A549 (cell line): ENCODE measurements at regions not wholly inside any gene's neighbourhood (a gene's known extent, or its start where the extent isn't known, plus 50 kb on each side); places are given as distances from the start of the nearest gene placed in this dataset.

Experiments
- ATAC-seq, 2 experiments: fragments of 200-7000 bp in 1 of 2; fragments of >200 bp in 1 of 2; cut with Nextera tagmentation in 1 of 2; cut with Tn5 transposase in 1 of 2; 3 replicates each; pipeline versions ENCODE4 v1.8.0 to v1.9.1; 2018 to 2020; ENCODE audit warnings: mild to moderate bottlenecking in 1 of 2, moderate library complexity in 1 of 2
- CTCF ChIA-PET: fragments of 300-600 bp; sonication (Branson Sonifier 250); formaldehyde crosslinking; extraction: SDS; loops from one replicate; lab custom pipeline; 2021; ENCODE audit warnings: antibody characterized with exemption, inconsistent platforms; lab: Yijun Ruan, JAX
- POLR2A ChIA-PET: fragments of 350-600 bp; formaldehyde crosslinking; extraction: SDS; loops from one replicate; lab custom pipeline; 2021; ENCODE audit warnings: antibody characterized with exemption, inconsistent platforms; lab: Yijun Ruan, JAX
- DNase-seq, 2 experiments: peaks; one replicate each; pipeline versions ENCODE4 v3.0.0 to v3.0.0-alpha.2; 2011 to 2016; ENCODE audit warnings: low read depth in 1 of 2, low spot score in 1 of 2
- FAIRE-seq: peaks from 2 replicates; lab custom pipeline; 2011; peaks lifted over from hg19 to GRCh38; lab: Jason Lieb, UNC
- H3K27ac ChIP-seq, 2 experiments: fragments of >200 bp; sonication (Bioruptor Twin); formaldehyde crosslinking; 3 replicates each; pipeline ENCODE4 v1.5.1; 2016 to 2017
- H3K4me1 ChIP-seq: fragments of >200 bp; sonication (Bioruptor Twin); formaldehyde crosslinking; 3 replicates; pipeline ENCODE4 v1.6.1; 2016
- H3K4me2 ChIP-seq: fragments of >200 bp; sonication (Bioruptor Twin); formaldehyde crosslinking; 3 replicates; pipeline ENCODE4 v1.6.1; 2016
- H3K4me3 ChIP-seq: fragments of >200 bp; sonication (Bioruptor Twin); formaldehyde crosslinking; 3 replicates; pipeline ENCODE4 v1.5.1; 2016
- H3K9me3 ChIP-seq: fragments of >200 bp; sonication (Bioruptor Twin); formaldehyde crosslinking; 3 replicates; pipeline ENCODE4 v1.6.1; 2016
- CHD4 ChIP-seq: fragments of 200-600 bp; sonication (generic); IDR thresholded peaks from 2 replicates; pipeline ENCODE4 v1.6.1; 2016; ENCODE audit warnings: antibody characterized with exemption, mild to moderate bottlenecking, borderline replicate concordance
- EHMT2 ChIP-seq: fragments of 200-600 bp; sonication (generic); IDR thresholded peaks from 2 replicates; pipeline ENCODE4 v1.6.1; 2016; ENCODE audit warnings: antibody characterized with exemption, low read depth, mild to moderate bottlenecking, moderate library complexity
- FOSB ChIP-seq: fragments of 250-450 bp; sonication (Bioruptor Pico); IDR thresholded peaks from 2 replicates; pipeline ENCODE4 v1.5.0; 2020; ENCODE audit warnings: mild to moderate bottlenecking, moderate library complexity
- FOSL2 ChIP-seq, 2 experiments: fragments of 450-650 bp in 1 of 2; fragments of >200 bp in 1 of 2; sonication (Bioruptor Twin) in 1 of 2; formaldehyde crosslinking; IDR thresholded peaks; 2 replicates each; pipeline versions ENCODE4 v1.5.0 to v1.6.1; 2016 to 2020; ENCODE audit warnings: mild to moderate bottlenecking in 1 of 2, moderate library complexity in 1 of 2
- GATA3 ChIP-seq: IDR thresholded peaks from 2 replicates; pipeline ENCODE4 v1.6.1; 2012; ENCODE audit warnings: borderline replicate concordance
- HES2 ChIP-seq: fragments of >200 bp; sonication (Bioruptor Twin); formaldehyde crosslinking; IDR thresholded peaks from 2 replicates; pipeline ENCODE4 v1.6.1; 2016
- HMGXB4 ChIP-seq: fragments of 250-450 bp; sonication (Bioruptor Pico); IDR thresholded peaks from 2 replicates; pipeline ENCODE4 v1.5.0; 2021; ENCODE audit warnings: mild to moderate bottlenecking, moderate library complexity, borderline replicate concordance
- HOXB13 ChIP-seq: fragments of 250-450 bp; sonication (Bioruptor Pico); IDR thresholded peaks from 2 replicates; pipeline ENCODE4 v1.5.0; 2020; ENCODE audit warnings: low read depth, mild to moderate bottlenecking, moderate library complexity
- HOXB5 ChIP-seq: fragments of 250-450 bp; sonication (Bioruptor Pico); IDR thresholded peaks from 2 replicates; pipeline ENCODE4 v1.5.0; 2020; ENCODE audit warnings: mild to moderate bottlenecking, moderate library complexity
- JUNB ChIP-seq: fragments of >200 bp; sonication (Bioruptor Twin); formaldehyde crosslinking; IDR thresholded peaks from 2 replicates; pipeline ENCODE4 v1.6.1; 2016
- KDM1A ChIP-seq: fragments of 200-600 bp; sonication (generic); IDR thresholded peaks from 2 replicates; pipeline ENCODE4 v1.6.1; 2016; ENCODE audit warnings: low read depth, mild to moderate bottlenecking
- KDM5A ChIP-seq: fragments of 200-600 bp; sonication (generic); IDR thresholded peaks from 2 replicates; pipeline ENCODE4 v1.6.1; 2016; ENCODE audit warnings: antibody characterized with exemption, mild to moderate bottlenecking
- MAZ ChIP-seq: fragments of 150-350 bp; IDR thresholded peaks from 2 replicates; pipeline ENCODE4 v1.6.1; 2014; ENCODE audit warnings: antibody characterized with exemption, low read depth, low read length, borderline replicate concordance
- MYC ChIP-seq: IDR thresholded peaks from 2 replicates; pipeline ENCODE4 v1.6.1; 2012; ENCODE audit warnings: mild to moderate bottlenecking, inconsistent platforms, low read length, improper control_type of control experiment, borderline replicate concordance
- NFE2L2 ChIP-seq: fragments of 150-350 bp; conservative IDR thresholded peaks from 2 replicates; pipeline ENCODE4 v1.6.1; 2014; ENCODE audit warnings: low read length
- NPAS2 ChIP-seq: fragments of 250-450 bp; sonication (Bioruptor Pico); IDR thresholded peaks from 2 replicates; pipeline ENCODE4 v1.8.0; 2022; ENCODE audit warnings: mild to moderate bottlenecking, moderate library complexity, borderline replicate concordance
- PBX3 ChIP-seq: IDR thresholded peaks from 2 replicates; pipeline ENCODE4 v1.6.1; 2012
- PHF8 ChIP-seq: fragments of 200-600 bp; sonication (generic); IDR thresholded peaks from 2 replicates; pipeline ENCODE4 v1.6.1; 2016; ENCODE audit warnings: low read depth, mild to moderate bottlenecking, antibody characterized with exemption, moderate library complexity, borderline replicate concordance
- POLR2A ChIP-seq: IDR thresholded peaks from 2 replicates; pipeline ENCODE4 v1.6.1; 2012; ENCODE audit warnings: mild to moderate bottlenecking, low read length
- RNF2 ChIP-seq: fragments of 200-600 bp; sonication (generic); IDR thresholded peaks from 2 replicates; pipeline ENCODE4 v1.6.1; 2016; ENCODE audit warnings: low read depth, mild to moderate bottlenecking, antibody characterized with exemption, moderate library complexity, borderline replicate concordance
- SREBF2 ChIP-seq: fragments of 450-650 bp; IDR thresholded peaks from 2 replicates; pipeline ENCODE4 v1.6.1; 2014; ENCODE audit warnings: mild to moderate bottlenecking, moderate library complexity
- ZC3H11A ChIP-seq: fragments of 450-650 bp; IDR thresholded peaks from 2 replicates; pipeline ENCODE4 v1.6.1; 2014; ENCODE audit warnings: antibody characterized with exemption, mild to moderate bottlenecking
- ZSCAN20 ChIP-seq: fragments of 250-450 bp; sonication (Bioruptor Pico); IDR thresholded peaks from 2 replicates; pipeline ENCODE4 v1.8.0; 2022; ENCODE audit warnings: mild to moderate bottlenecking, moderate library complexity
- WGBS: methylation state at CpG from one replicate; pipeline ENCODE4 v1.1.6; 2017; ENCODE audit errors: missing lambda C conversion rate; 5-methylcytosine and 5-hydroxymethylcytosine counted together
- TF ChIP-seq, protein P1 (sequence below): fragments of >200 bp; sonication (Bioruptor Twin); formaldehyde crosslinking; IDR thresholded peaks from 3 replicates; pipeline ENCODE4 v1.5.1; 2016
- TF ChIP-seq, protein P2 (sequence below): IDR thresholded peaks from 2 replicates; pipeline ENCODE4 v1.6.1; 2012; ENCODE audit warnings: low read depth, borderline replicate concordance

- WGBS: 85% methylated on average over 9 of the region's 12 CpGs
- Histone ChIP-seq H3K27ac (no peak overlapping the region), H3K4me3 (no peak overlapping the region), H3K9me3 (peaks cover 4% of the 10 kb centered on the region; the same call in 1 of the 3 replicates), H3K4me2 (no peak overlapping the region)
- ChIA-PET CTCF (interaction anchor here (1.0 kb wide), 1 partner anchor 21 kb away, joined by 3 read pairs; no protein-coding TSS in a partner anchor), POLR2A (no interaction called here)
- DNase-seq (no peak), ATAC-seq (no peak)
- no peak for TF ChIP-seq SREBF2
- TF ChIP-seq HOXB5 (CRISPR knock-in tag): no peak
- TF ChIP-seq, all 56 proteins: peak for 0
- H3K4me1 ChIP-seq: no peaks in the 10 kb centered on the region
- no peak for FAIRE-seq
Observed at GRCh38 chr14:101179691-101180211, 276.2 kb upstream of the RTL1 start.

GRCh38 chr14:101181446-101182313 lies 278.2 kb upstream of the RTL1 start:
- ATAC-seq: no peak
- Histone ChIP-seq H3K4me1 (no peaks in the 10 kb centered on the region), H3K4me3 (no peak overlapping the region), H3K4me2 (no peak overlapping the region), H3K27ac (no peak overlapping the region), H3K9me3 (peaks cover 4% of the 10 kb centered on the region; the same call in 1 of the 3 replicates)
- FAIRE-seq: no peak
- no peak for DNase-seq
- WGBS: 60% methylated on average over 6 of the region's 6 CpGs
- CTCF ChIA-PET: interaction anchor here (1.0 kb wide), 1 partner anchor 10 kb away, joined by 3 read pairs; no protein-coding TSS in a partner anchor
- no peak for TF ChIP-seq POLR2A
- no peak for TF ChIP-seq FOSL2 (IDR thresholded peaks at IDR 0.05)
- no peak for TF ChIP-seq FOSL2 (CRISPR knock-in tag; IDR thresholded peaks at IDR 0.05)
- TF ChIP-seq NPAS2 (CRISPR knock-in tag): no peak
- no peak for TF ChIP-seq MAZ
- no peak for TF ChIP-seq EHMT2
- TF ChIP-seq PHF8: no peak
- no peak for TF ChIP-seq GATA3
- TF ChIP-seq, protein P1, sequence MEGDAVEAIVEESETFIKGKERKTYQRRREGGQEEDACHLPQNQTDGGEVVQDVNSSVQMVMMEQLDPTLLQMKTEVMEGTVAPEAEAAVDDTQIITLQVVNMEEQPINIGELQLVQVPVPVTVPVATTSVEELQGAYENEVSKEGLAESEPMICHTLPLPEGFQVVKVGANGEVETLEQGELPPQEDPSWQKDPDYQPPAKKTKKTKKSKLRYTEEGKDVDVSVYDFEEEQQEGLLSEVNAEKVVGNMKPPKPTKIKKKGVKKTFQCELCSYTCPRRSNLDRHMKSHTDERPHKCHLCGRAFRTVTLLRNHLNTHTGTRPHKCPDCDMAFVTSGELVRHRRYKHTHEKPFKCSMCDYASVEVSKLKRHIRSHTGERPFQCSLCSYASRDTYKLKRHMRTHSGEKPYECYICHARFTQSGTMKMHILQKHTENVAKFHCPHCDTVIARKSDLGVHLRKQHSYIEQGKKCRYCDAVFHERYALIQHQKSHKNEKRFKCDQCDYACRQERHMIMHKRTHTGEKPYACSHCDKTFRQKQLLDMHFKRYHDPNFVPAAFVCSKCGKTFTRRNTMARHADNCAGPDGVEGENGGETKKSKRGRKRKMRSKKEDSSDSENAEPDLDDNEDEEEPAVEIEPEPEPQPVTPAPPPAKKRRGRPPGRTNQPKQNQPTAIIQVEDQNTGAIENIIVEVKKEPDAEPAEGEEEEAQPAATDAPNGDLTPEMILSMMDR: no peak
- TF ChIP-seq ZSCAN20 (CRISPR knock-in tag): no peak
- no peak for TF ChIP-seq JUNB
- TF ChIP-seq RNF2: no peak
- no peak for TF ChIP-seq NFE2L2
- TF ChIP-seq FOSB (CRISPR knock-in tag): no peak
- TF ChIP-seq, protein P2, sequence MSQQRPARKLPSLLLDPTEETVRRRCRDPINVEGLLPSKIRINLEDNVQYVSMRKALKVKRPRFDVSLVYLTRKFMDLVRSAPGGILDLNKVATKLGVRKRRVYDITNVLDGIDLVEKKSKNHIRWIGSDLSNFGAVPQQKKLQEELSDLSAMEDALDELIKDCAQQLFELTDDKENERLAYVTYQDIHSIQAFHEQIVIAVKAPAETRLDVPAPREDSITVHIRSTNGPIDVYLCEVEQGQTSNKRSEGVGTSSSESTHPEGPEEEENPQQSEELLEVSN: no peak
- TF ChIP-seq HES2: no peak
- TF ChIP-seq MYC: no peak
- POLR2A ChIA-PET: no interaction called here

- POLR2A ChIA-PET: no interaction called here
- TF ChIP-seq ZC3H11A (no peak), RNF2 (no peak), FOSB (CRISPR knock-in tag) (no peak), HOXB5 (CRISPR knock-in tag) (no peak), FOSL2 (IDR thresholded peaks at IDR 0.05) (no peak), FOSL2 (CRISPR knock-in tag; IDR thresholded peaks at IDR 0.05) (no peak), NPAS2 (CRISPR knock-in tag) (no peak), KDM5A (no peak), HES2 (no peak), KDM1A (no peak), HOXB13 (no peak), PHF8 (no peak), HMGXB4 (no peak), SREBF2 (no peak), PBX3 (no peak), CHD4 (no peak)
Observed at GRCh38 chr14:101182476-101182875, 279.0 kb upstream of the RTL1 start.

More at GRCh38 chr14:101182476-101182875, 279.0 kb upstream of the RTL1 start:
- no peak for FAIRE-seq
- Histone ChIP-seq H3K4me3 (no peak overlapping the region), H3K4me1 (no peaks in the 10 kb centered on the region), H3K27ac (no peak overlapping the region), H3K4me2 (no peak overlapping the region), H3K9me3 (peaks cover 4% of the 10 kb centered on the region; the same call in 1 of the 3 replicates)
- no peak for ATAC-seq
- CTCF ChIA-PET: no interaction called here
- 64% methylated on average over 4 of the region's 5 CpGs for WGBS
- DNase-seq: no peak
